Ovary (tissue), 3 donors: ENCODE measurements at regions not wholly inside any gene's neighbourhood (a gene's known extent, or its start where the extent isn't known, plus 50 kb on each side); places are given as distances from the start of the nearest gene placed in this dataset.

Experiments used
- CTCF ChIP-seq, 3 donors: fragments of 450-650 bp in 2 of 3; fragments of 200-600 bp in 1 of 3; IDR thresholded peaks; one replicate each; pipeline versions ENCODE4 v1.5.1 to v1.8.0; 2016 to 2022; ENCODE audit warnings: antibody characterized with exemption in 3 of 3, mild to moderate bottlenecking in 1 of 3
- EP300 ChIP-seq: sonication (generic); formaldehyde crosslinking; IDR thresholded peaks from one replicate; pipeline ENCODE4 v1.6.1; 2017; ENCODE audit warnings: antibody characterized with exemption
- donor health status: DM: no; HTN: no; CAD: no.

- TF ChIP-seq CTCF (IDR thresholded peaks at IDR 0.05) (no peak), EP300 (no peak)
Observed at GRCh38 chr3:182028081-182028480, 316.4 kb downstream of the SOX2 start.
